ENCODE measurements at regions not wholly inside any gene's neighbourhood (a gene's known extent, or its start where the extent isn't known, plus 50 kb on each side); places are given as distances from the start of the nearest gene placed in this dataset.

GRCh38 chr1:229019663-229020271 is 251.1 kb upstream of the RAB4A start:
- no peak for TF ChIP-seq CTCF (IDR thresholded peaks at IDR 0.05)
- peak in 1 of 2 donors; percentile 38 for TF ChIP-seq POLR2AphosphoS5 (IDR thresholded peaks at IDR 0.05)
- TF ChIP-seq POLR2A (IDR thresholded peaks at IDR 0.05), result no peak

All from upper lobe of left lung (tissue), 4 donors.